Hematopoietic multipotent progenitor cell treated with erythropoietin and hydrocortisone succinate and interleukin-3 and kit ligand, for 6 days (in vitro differentiated cells): ENCODE measurements at regions not wholly inside any gene's neighbourhood (a gene's known extent, or its start where the extent isn't known, plus 50 kb on each side); places are given as distances from the start of the nearest gene placed in this dataset.

Source experiments
- DNase-seq: peaks from one replicate; pipeline ENCODE4 v3.0.0-alpha.2; 2015

DNA sequence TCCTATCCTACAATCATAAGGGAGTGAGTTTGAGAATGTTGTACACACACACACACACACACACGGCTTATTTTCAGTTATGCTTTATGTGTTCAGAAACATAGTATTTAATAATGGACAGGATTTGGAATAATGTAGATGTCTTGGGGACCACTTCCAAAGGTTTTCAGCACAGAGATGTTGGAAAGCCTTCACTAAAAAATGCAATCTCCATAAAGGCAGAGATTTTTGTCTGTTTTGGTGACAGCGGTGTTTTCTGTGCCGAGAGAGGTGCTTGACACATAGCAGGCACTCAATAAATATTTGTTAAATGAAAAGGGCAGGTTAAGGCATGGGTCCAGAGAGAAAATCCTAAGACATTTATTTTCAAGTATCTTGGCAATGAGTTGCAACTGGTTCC is 428.2 kb upstream of the RGMA start:
- no peak for DNase-seq

DNA sequence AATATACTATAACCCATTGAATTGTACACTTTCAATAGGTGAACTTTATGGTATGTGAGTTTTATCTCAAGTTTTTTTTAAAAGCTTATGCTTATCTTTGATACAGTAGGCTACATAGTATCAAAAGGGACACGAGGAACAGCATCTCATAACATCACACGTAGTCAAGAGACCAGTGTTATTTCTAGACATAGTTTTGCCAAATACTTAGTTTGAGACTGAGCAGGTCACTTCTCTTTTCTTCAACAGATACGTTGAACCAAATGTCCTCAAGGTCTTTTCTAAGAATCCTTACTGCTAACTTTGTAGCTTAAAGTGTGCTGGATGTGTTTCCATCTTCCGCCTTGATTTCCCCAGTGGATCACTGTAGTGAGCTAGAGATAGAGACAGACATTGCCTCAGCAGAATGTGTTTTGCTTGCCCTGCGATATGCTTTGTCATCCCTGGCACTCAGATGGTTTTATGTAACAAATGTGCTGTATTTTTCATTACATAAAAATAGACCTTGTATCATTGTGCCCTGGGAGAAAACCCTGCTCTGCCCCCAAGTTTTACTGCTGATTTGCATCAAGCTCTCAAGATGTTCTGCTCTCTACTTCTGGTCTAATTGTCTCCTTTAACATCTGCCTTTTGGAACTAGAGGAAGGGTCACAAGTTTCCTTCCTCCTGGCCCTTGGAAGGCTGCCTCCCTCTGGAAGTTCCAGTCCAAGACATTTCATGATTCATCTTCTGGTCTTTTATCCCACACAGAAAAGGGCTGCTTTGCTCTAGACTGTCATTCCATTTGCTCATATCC is 426.4 kb upstream of the RGMA start:
- DNase-seq: no peak

DNA sequence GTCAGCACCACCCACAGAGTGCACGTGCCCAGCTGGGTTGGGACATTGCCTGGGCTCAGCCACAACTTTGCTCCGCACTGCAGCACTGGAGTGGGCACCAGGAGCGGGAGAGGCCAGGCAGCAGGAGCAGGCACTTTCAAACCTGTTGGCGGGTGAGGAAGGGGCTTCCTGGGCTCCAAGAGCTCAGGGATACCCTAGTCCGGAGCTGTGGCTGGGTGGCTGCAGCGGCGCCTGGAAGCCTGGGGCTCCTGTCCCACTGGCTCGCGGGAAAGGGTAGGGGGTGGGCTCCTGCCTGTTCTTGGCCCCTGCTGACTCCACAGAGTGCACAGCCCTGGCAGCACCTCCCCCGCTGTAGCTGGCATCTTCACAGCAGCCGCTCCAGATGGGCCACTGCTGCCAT is 417.6 kb upstream of the RGMA start:
- DNase-seq: no peak

DNA sequence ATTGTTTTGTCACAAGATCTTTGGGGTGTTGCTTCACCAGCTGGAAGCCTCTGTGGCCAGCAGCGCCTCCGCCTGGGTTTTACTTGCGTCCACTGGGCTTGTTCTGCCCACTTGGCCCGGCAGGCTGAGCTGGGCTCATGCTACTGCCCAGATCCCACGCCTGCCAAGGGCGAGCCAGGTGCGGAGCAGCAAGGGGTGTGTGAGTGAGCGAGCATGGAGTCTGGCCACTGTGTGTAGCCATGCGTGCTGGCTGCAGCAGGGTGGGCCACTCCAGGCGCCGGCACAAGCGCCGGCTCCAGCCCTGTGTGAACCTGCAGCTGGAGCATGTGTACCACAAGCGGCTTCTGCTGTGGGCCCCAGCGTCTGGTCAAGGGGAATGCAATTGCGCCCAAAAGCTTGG is 416.5 kb upstream of the RGMA start:
- DNase-seq: no peak

DNA sequence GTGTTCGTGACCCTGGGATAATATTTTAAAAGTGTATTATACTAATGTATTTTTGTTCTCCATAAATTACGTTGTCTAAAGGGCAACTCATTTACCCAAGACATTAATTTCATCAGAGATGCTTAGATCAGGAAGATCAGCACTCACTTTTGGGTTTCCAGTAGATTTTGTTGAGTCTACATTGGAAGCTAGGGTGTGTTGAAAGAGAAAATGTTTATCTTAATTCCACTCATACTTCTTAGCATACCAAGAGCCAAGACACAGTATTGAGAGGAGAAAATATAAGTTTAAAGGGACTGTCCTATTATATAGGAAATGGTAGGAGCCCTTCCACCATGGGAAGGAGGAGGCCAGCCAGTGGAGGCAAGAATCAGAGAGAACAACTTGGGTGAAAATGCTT is 412.9 kb upstream of the RGMA start:
- DNase-seq: no peak

DNA sequence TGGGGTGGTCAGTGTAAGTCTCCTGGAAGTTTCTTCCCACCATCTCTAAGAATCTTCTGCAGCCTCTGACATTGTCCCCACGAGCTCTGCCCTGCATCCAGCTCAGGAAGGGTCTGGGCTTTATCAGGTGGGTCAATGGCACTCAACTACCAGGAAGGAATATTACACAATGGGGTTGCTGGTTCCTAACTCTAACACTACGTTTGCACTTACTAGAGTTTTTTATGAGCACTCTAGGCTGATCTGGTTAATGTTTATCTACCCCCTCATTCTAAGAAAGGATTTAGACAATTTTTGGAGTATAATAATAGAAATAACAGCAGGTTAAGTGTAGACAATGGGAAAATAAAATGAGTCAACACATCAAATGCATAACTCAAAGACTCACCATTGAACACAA is 411.1 kb upstream of the RGMA start:
- DNase-seq: no peak

DNA sequence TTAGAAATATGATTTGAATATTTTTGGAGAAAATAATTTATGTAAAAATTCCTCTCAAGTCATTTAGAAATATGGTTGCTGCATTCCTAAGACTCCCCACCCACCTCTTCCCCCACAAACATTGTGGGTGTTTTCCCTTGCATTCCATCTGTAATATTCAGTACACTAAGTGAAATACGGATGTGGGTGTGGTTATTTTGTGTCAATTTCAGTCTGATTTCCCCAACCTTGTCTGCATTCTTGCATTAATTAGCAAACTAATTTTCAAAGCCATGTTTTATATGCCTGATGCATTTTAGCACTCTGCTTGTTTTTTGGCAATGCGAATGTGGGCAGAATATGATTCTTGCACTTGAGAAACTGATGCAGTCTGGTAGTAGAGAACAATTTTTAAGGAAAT is 408.3 kb upstream of the RGMA start:
- DNase-seq: no peak

DNA sequence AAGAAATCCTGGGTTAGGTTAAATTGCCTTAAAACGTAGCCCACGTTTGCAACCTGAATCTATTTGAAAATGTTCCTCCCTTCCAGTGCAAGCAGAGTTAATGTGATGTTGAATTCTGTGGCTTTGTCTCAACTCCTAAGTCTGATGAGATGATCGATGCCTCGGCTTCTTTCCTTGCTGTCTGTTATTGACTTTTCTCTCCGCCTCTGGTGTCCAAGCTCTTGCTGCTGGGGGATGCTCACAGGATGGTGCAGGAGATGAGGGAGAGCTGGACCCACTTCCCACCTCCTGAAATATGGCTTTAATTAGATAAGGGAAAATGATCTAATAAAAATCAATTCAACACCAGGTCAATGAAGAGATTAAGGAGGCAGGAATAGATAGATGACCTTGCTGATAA is 407.9 kb upstream of the RGMA start:
- no peak for DNase-seq

DNA sequence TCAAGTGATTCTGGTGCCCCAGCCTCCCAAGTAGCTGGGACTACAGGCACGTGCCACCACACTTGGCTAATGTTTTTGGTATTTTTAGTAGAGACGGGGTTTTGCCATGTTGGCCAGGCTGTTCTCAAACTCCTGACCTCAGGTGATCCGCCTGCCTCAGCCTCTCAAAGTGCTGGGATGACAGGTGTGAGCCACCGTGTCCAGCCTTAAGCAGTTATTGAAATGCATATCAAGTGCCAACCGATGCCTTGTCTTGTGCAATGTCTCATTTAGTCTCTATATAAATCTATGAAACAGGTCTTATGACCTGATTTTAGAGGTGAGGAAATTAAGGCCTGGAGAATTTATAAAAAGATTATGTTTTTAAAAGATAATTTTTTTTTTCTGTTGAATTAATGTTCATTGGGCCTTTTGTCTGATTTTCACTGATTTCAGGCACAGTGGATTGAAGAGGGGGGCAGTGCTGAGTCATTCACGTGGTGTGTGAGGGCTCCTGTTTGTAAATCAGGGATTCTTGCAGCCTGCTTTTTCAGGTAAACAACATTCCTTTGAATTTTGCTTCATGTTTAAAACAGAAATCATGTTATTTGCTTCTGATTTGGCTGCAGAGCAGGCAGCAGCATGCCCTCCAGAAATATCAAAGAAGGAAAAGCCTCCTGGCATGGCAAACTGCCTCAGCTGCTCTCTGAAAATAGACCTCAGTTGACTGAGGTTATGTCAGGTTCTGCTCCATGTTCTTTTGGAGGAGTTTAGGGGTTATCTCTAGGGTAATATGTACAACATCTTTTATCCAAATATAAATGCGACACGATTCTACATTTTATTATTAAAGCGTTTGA is 407.0 kb upstream of the RGMA start:
- no peak for DNase-seq

DNA sequence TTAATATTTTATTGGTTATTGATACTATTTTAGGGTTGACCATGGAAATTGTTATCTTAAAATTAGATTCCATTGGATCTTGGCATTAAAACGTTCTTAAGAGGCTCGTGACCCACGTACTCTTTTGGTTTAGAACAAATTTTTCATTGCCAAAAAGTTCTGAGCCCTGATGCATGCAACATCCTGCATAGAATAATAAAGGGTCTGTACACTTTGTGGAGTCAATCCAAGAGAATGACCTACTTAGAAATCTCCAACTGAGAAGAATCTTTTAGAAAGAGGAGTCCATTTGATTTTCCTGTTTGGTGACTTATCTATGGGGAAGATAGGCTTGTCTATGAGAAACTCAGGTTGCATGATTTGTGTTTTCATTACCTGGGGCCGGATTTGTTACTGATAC is 404.2 kb upstream of the RGMA start:
- no peak for DNase-seq

DNA sequence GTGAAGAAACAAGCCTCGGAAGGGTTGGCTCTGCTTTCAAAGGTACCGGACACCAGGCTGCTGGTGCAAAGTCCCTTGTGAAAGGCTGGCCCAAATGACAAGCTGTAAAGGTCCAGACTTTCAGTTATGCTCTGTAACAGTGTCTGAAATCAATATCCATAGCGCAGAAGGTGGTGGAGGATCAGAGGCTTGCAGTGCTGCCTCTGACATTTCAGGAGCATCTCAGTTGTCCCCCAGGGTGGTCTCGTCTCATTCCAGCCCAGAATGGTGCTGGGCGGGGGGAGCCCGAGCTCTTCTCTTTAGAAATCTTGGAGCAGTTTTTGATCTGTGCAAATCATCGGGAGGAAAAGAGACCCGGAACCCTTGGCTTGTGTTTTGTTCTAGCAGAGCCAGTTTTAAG is 402.3 kb upstream of the RGMA start:
- DNase-seq: no peak

DNA sequence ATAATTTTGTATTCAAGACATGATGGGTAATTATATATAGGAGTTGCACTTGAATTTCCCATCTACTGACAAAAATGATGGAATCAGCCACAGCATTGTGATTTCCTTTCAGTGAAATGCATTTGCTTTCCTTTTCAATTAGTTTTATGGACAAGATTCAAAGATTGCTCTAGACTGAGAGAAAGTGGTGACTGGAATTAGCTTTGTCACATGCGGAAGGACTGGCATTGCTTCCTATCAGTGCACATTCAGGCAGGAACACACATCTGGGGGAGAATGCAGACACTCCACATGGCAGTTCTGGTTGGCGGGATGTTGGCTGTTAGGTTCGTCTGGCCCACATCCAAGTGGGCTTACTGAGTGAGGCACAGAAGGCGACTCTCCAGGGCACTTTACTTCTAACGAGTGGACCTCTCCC is 399.3 kb upstream of the RGMA start:
- DNase-seq: no peak

DNA sequence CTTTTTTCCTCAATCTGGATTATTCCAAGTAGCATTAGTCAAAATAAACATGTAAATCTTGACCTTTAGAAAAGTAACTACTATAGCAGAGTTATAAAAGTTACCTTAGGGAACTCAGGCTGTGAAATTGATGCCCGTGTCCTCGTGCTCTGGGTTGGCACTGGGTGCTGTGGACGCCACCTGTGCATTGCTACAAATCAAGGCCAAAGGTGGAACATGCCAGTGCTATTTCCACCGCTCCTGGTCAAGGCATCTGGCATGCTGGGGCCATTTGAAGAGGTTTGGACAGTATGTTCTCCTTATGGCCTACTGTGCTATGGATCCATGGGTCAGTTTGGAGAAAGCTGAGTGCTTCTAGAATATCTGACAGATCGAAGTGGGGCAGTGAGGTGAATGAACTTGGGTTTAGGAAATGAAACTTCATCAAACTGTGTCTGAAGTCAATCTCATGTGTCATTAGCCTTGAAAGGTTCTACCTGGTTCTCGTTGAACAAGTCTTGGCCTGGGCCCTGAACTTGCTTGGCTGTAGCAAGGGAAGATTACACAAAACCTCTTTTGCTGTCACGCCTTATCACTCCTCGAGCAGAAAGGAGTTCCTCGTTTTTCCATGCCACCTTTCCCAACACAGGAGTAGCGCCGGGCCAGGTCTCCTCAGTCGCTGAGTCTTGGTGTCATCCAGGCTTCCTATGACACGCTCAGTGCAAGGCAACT is 397.6 kb upstream of the RGMA start:
- no peak for DNase-seq

DNA sequence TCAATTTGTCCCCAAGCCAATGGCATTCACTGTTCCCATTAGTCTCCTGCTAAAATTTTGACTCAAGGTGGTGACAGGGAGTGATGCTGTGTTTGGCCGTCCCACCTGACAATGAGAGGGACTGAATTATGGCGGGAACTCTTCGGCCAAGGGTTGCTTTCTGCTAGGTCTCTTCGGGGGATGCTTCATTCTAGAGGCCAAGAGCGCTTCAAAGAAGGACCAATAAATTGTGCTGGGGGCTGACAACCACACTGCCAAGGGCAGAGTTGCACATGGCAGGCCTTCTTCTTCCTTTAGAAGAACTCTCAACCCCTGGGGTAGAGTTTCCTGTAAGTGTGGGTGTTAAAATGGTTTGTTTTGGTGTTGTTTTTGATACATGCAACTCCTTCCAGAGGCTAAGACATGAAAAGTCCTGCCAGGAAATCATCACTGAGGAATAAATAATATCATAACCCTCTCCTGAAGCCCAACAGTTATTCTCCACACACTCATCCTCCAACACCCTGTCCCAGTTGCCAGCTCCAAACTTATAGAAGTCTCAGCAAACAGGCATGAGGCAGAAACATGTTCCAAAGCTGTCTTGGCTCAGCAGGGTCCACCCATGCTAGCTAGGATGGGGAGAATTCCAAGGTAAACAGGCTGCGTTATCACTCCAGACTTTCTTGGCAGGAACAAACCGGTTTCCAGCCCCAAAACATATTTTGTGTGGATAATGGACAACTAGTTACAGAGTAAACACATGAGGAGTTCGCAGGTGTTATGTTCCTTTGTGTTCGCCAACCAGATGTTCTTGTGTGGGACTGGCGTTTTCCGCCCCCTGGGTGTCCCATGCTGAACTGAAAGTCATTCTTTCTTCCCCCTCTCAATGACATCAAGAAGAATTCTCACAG is 396.7 kb upstream of the RGMA start:
- DNase-seq: no peak

DNA sequence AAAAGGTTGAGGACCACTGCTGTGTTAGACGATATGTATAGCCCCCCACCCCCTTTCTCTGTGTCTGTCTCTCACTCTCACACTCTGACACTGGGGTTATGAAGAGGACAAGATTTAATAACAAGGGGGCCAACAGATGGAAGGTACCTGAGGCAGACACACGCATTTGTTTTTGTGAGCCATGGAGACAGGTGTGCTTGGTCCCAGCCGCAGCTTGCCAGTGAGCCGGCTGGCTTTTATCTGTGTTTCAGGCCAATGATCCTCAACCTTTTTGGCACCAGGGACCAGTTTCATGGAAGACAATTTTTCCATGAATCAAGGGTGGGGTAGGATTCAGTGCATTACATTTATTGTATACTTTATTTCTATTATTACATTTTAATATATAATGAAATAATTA is 394.9 kb upstream of the RGMA start:
- DNase-seq: no peak

DNA sequence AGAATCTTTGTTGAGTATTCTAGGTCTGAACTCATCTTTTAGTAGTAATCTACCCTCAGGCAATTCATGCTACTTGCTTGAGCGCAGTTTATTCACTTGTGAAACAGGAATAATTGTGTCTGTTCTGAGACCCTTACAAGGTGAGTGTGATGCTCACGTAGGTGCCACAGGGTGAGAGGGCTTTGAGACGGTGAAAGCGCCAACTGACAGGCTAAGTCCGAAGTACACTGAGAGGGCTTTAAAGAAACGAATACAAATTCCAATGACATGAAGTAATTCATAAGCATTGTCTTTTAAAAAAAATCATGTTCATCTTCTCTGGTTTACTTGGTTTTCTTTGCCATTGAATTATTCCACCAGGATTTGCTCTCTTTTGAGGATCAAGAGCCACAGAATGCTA is 393.7 kb upstream of the RGMA start:
- DNase-seq: no peak

DNA sequence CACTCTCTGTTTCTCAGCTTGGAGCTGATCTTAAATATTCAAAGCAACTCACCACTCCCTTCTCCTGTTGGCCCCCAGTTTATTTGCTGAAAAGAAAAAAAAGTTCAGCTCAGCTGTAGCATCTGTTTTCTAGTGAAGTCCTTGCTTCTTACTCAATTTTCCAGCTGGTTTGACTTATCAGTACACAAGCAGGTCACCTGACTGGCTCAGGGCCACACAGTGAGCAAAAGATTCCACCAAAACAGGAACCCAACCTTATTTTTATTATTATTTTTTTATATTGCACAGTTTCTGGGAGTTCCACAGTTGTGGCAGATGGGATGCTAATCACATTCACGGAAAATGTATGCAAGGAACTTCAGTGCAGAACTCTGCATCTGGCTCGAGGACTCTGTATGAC is 390.7 kb upstream of the RGMA start:
- no peak for DNase-seq

DNA sequence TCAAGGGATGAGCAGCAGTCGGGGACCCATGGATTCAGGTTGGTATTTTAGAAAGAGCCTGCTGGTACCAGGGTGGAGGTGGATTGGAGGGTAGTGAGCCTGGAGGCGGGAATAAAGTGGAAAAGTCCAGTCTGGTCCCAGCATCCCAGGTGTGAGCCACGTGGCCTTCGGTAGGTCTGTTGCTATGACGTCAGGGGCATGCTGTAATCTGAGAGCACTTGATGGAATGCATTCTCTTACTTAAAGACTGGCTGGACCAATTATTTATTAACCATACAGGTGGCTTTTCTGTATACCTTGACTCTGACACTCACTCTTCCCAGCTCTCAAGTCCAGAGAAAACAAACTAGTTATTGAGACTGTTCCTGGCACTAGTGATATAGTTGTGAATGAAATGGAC is 389.9 kb upstream of the RGMA start:
- DNase-seq: no peak

DNA sequence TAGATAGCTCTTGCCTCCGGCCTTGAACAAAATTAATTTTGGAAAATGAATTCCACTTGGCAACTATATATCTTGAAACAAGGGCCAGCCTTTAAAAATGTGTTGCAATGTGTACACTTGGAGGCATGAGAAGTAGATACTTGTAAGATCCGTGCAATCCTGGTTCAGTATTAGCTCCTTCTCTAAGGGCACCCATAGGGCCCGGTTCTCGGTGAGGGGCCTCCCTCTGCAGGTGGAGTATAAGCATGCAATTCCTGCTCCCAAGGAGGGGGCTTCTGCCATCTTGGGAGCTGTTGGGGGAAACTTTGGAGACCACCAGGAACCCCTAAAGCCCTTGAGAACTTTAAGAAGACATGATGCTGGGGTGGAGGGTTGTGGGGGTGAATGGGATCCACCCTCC is 388.7 kb upstream of the RGMA start:
- no peak for DNase-seq

DNA sequence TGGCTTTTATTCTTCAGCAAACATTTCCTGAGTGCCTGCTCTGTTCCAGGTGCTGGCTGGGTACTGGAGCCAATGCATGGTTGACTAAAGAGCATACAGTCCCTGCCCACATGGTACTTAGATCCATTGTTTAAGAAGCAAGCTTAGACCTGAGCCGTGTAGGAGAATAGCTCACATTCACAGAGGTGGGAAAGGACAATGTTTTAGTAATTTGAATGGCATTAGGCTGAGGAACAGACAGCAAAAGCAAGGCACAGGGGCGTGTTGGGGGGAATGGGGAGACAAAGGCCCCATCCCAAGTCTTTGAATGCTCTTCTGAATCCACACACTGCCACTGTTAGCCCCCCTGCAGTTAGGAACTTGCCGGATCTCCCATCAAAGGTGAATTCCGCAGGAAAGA is 388.2 kb upstream of the RGMA start:
- DNase-seq: no peak

DNA sequence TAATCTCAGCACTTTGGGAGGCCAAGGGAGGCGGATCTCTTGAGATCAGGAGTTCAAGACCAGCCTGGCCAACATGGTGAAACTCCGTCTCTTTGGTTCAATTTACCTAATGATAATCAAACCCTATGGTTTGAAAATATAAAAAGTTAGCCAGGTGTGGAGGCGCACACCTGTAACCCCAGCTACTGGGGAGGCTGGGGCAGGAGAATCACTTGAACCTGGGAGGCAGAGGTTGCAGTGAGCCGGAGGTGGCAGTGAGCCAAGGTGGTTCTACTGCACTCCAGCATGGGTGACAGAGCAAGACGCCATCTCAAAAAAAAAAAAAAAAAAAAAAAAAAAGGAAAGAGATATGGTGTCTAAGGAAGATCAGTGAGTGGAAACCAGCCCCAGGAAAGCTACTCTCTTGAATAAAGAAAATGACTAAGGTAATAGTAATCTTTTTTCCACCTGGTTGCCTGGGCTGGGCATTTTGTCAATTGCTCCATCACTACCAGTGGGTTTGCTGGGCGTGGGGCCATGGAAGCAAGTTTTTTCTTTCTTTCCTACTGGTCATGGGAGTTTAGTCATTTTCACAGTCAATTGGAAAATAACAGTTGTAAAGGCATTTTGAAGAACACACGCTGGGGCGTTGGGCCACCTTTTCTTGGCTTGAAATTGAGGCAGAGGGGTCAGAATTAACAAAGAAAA is 387.6 kb upstream of the RGMA start:
- no peak for DNase-seq

DNA sequence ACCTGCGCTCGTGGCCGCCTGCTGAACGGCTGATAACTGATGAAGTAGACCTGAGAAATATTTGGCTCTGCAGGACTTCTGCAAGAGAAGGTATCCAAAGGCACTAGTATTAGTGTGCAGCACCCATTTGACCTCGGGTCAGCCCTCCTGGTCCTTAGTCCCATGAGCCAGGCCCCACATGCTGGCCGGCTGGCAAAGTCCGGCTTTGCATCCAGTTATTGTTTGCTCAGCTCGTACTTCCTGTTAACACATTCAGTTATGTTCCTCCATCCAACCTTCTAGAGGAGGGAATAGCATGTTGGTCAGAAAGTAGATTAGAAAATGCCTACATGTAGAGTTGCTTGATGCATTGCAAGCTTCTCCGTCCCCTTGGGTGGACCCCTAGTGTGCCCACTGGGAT is 385.7 kb upstream of the RGMA start:
- no peak for DNase-seq
